Colonic mucosa (tissue), 4 donors: ENCODE measurements at regions not wholly inside any gene's neighbourhood (a gene's known extent, or its start where the extent isn't known, plus 50 kb on each side); places are given as distances from the start of the nearest gene placed in this dataset.

Experiments used
- DNase-seq: peaks from one replicate; pipeline ENCODE4 v3.0.0-alpha.2; 2020
- H3K27ac ChIP-seq: fragments of 200-600 bp; one replicate; pipeline ENCODE4 v1.8.0; 2021
- H3K27me3 ChIP-seq: fragments of 200-600 bp; one replicate; pipeline ENCODE4 v1.8.0; 2021
- H3K36me3 ChIP-seq: fragments of 200-600 bp; one replicate; pipeline ENCODE4 v1.8.0; 2021
- H3K4me1 ChIP-seq: fragments of 200-600 bp; one replicate; pipeline ENCODE4 v1.8.0; 2021; ENCODE audit warnings: mild to moderate bottlenecking
- H3K4me3 ChIP-seq: fragments of 200-600 bp; one replicate; pipeline ENCODE4 v1.8.0; 2021
- H3K9ac ChIP-seq, 2 donors: one replicate each; pipeline ENCODE4 v1.7.0; 2013; ENCODE audit warnings: control low read depth in 2 of 2, low read depth in 2 of 2, low read length in 2 of 2
- H3K9me3 ChIP-seq: fragments of 200-600 bp; one replicate; pipeline ENCODE4 v1.8.0; 2021
- CTCF ChIP-seq: fragments of 200-600 bp; IDR thresholded peaks from one replicate; pipeline ENCODE4 v1.8.0; 2022; ENCODE audit warnings: antibody characterized with exemption, mild to moderate bottlenecking
- intact Hi-C: fragments of 100-400 bp; cut with DNase I; formaldehyde crosslinking; loops from one replicate; pipeline ENCODE4 v1.14.1; 2022
- donor health status: healthy.
- donor health status: DM: no; HTN: no; CAD: no.
- donor health status: DM: no; HTN: no; CAD: no.

GRCh38 chr12:77571768-77572167 lies 258.9 kb upstream of the NAV3 start:
- no peak overlapping the region for H3K4me3 ChIP-seq
- no peak overlapping the region for H3K9ac ChIP-seq
- H3K4me1 ChIP-seq, result no peaks in the 10 kb centered on the region
- H3K36me3 ChIP-seq, result no peaks in the 10 kb centered on the region
- H3K27me3 ChIP-seq, result no peaks in the 10 kb centered on the region
- no peak for DNase-seq
- TF ChIP-seq CTCF, result no peak
- no peaks in the 10 kb centered on the region for H3K9me3 ChIP-seq
- H3K27ac ChIP-seq, result no peak overlapping the region
- intact Hi-C loops, result no loop called here

- Histone ChIP-seq H3K9me3 (no peaks in the 10 kb centered on the region), H3K9ac (no peak overlapping the region), H3K36me3 (no peaks in the 10 kb centered on the region), H3K27ac (no peak overlapping the region), H3K4me3 (no peak overlapping the region), H3K27me3 (no peaks in the 10 kb centered on the region), H3K4me1 (no peaks in the 10 kb centered on the region)
- intact Hi-C loops, result no loop called here
- no peak for DNase-seq
- TF ChIP-seq CTCF, result no peak
Measured at GRCh38 chr12:77571127-77571526, 259.6 kb upstream of the NAV3 start.

GRCh38 chr12:77569876-77570275 lies 260.8 kb upstream of the NAV3 start:
- H3K4me3 ChIP-seq, result no peak overlapping the region
- no peak for DNase-seq
- intact Hi-C loops, result no loop called here
- TF ChIP-seq CTCF, result no peak
- no peak overlapping the region for H3K27ac ChIP-seq
- no peaks in the 10 kb centered on the region for H3K36me3 ChIP-seq
- H3K27me3 ChIP-seq, result no peaks in the 10 kb centered on the region
- H3K4me1 ChIP-seq, result no peaks in the 10 kb centered on the region
- no peak overlapping the region for H3K9ac ChIP-seq
- no peaks in the 10 kb centered on the region for H3K9me3 ChIP-seq

- DNase-seq, result no peak
- Histone ChIP-seq H3K36me3 (no peaks in the 10 kb centered on the region), H3K9ac (no peak overlapping the region), H3K27ac (no peak overlapping the region), H3K4me3 (no peak overlapping the region), H3K4me1 (no peaks in the 10 kb centered on the region), H3K27me3 (no peaks in the 10 kb centered on the region), H3K9me3 (no peaks in the 10 kb centered on the region)
- TF ChIP-seq CTCF, result no peak
- intact Hi-C loops, result no loop called here
Measured at GRCh38 chr12:77560714-77561113, 270.0 kb upstream of the NAV3 start.

- DNase-seq, result no peak
- H3K27ac ChIP-seq, result no peak overlapping the region
Measured at GRCh38 chr12:77559400-77560074, 271.2 kb upstream of the NAV3 start.

More at GRCh38 chr12:77559400-77560074, 271.2 kb upstream of the NAV3 start:
- Histone ChIP-seq H3K4me3 (no peak overlapping the region), H3K9me3 (no peaks in the 10 kb centered on the region), H3K36me3 (no peaks in the 10 kb centered on the region), H3K4me1 (no peaks in the 10 kb centered on the region), H3K9ac (no peak overlapping the region), H3K27me3 (no peaks in the 10 kb centered on the region)
- intact Hi-C loops, result no loop called here
- no peak for TF ChIP-seq CTCF
